ENCODE measurements at regions not wholly inside any gene's neighbourhood (a gene's known extent, or its start where the extent isn't known, plus 50 kb on each side); places are given as distances from the start of the nearest gene placed in this dataset.

GRCh38 chr4:121228848-121229247 lies 64.7 kb upstream of the TNIP3 start:
- H3K27ac ChIP-seq, result no peak overlapping the region
- intact Hi-C loops (cut with DNase I; ENCODE audit: low total_unique reads), result no loop called here
- TF ChIP-seq CTCF (IDR thresholded peaks at IDR 0.05) (no peak), POLR2A (IDR thresholded peaks at IDR 0.05) (no peak), EP300 (IDR thresholded peaks at IDR 0.05) (no peak), POLR2AphosphoS5 (IDR thresholded peaks at IDR 0.05) (no peak)
- no peaks in the 10 kb centered on the region for H3K27me3 ChIP-seq
- WGBS, 5 donors, result 44 to 71% (median 50%) methylated on average over 1 of the region's 1 CpG
- no peaks in the 10 kb centered on the region for H3K4me1 ChIP-seq
- H3K4me3 ChIP-seq, result no peak overlapping the region
- H3K9me3 ChIP-seq, result no peaks in the 10 kb centered on the region
- H3K36me3 ChIP-seq, result no peaks in the 10 kb centered on the region
- no peak for DNase-seq

DNA sequence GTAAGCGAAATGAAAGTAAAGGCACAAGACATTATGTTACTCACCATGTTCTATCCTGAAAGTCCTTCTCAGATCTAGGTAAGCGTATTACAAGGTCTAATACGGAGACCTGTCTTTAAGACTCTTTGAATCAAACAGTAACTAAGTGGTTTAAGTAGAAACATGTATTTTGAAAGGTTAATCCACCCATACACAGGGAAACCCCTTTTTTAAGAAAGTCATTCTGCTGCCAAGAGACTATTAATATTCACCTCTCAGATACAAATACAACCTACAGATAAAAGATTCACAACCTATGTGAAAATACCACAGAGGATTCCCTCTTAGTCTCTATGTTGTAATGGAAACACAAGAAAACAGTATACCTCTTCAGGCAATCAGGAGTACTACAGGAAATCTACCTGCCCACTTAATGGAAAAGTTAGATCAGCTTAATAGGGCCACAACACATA lies 63.2 kb upstream of the TNIP3 start:
- no peak overlapping the region for H3K27ac ChIP-seq

DNA sequence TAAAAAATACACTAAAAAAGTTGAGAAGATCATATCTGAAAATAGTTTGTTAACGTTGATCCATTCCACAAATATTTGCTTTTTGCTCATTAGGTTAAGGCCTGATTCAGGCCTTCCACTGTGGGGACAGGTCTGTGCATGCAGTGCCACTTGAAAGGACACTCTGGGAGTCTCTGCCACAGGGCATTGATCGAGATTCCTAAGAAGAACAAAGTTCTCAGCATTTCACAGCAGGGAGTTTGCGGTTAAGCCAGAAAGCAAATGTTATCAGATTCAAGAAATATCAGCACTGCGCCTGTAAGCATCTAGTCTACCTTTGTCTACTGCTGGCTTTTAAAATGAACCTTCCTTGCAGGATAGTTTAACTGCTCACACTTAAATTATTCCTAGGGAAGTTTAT lies 62.2 kb upstream of the TNIP3 start:
- no peak for DNase-seq
- H3K27ac ChIP-seq, result no peak overlapping the region
- H3K4me1 ChIP-seq, result no peaks in the 10 kb centered on the region
- TF ChIP-seq CTCF (IDR thresholded peaks at IDR 0.05) (no peak), POLR2AphosphoS5 (IDR thresholded peaks at IDR 0.05) (no peak), POLR2A (IDR thresholded peaks at IDR 0.05) (no peak), EP300 (IDR thresholded peaks at IDR 0.05) (no peak)
- intact Hi-C loops (cut with DNase I; ENCODE audit: low total_unique reads), result no loop called here
- no peak overlapping the region for H3K4me3 ChIP-seq
- 35 to 67% (median 53%) methylated on average over 4 of the region's 4 CpGs for WGBS, 5 donors
- H3K9me3 ChIP-seq, result no peaks in the 10 kb centered on the region
- no peaks in the 10 kb centered on the region for H3K27me3 ChIP-seq
- H3K36me3 ChIP-seq, result no peaks in the 10 kb centered on the region

More for the DNA sequence above, 63.2 kb upstream of the TNIP3 start:
- WGBS, 5 donors, result 77 to 85% (median 83%) methylated on average over 3 of the region's 3 CpGs
- H3K27me3 ChIP-seq, result no peaks in the 10 kb centered on the region
- no peak overlapping the region for H3K4me3 ChIP-seq
- H3K36me3 ChIP-seq, result no peaks in the 10 kb centered on the region
- H3K9me3 ChIP-seq, result no peaks in the 10 kb centered on the region
- intact Hi-C loops (cut with DNase I; ENCODE audit: low total_unique reads), result no loop called here
- TF ChIP-seq POLR2AphosphoS5 (IDR thresholded peaks at IDR 0.05), result no peak
- no peak for TF ChIP-seq CTCF (IDR thresholded peaks at IDR 0.05)
- TF ChIP-seq EP300 (IDR thresholded peaks at IDR 0.05), result no peak
- TF ChIP-seq POLR2A (IDR thresholded peaks at IDR 0.05), result no peak
- DNase-seq, result no peak
- H3K4me1 ChIP-seq, result no peaks in the 10 kb centered on the region

GRCh38 chr4:121221608-121222007 lies 57.5 kb upstream of the TNIP3 start:
- TF ChIP-seq POLR2AphosphoS5 (IDR thresholded peaks at IDR 0.05), result no peak
- no peak for TF ChIP-seq EP300 (IDR thresholded peaks at IDR 0.05)
- no peak for TF ChIP-seq CTCF (IDR thresholded peaks at IDR 0.05)
- no peak for TF ChIP-seq POLR2A (IDR thresholded peaks at IDR 0.05)
- no peaks in the 10 kb centered on the region for H3K9me3 ChIP-seq
- 44 to 74% (median 72%) methylated on average over 1 of the region's 1 CpG for WGBS, 5 donors
- H3K36me3 ChIP-seq, result no peaks in the 10 kb centered on the region
- H3K4me3 ChIP-seq, result no peak overlapping the region
- H3K4me1 ChIP-seq, result no peaks in the 10 kb centered on the region
- no peaks in the 10 kb centered on the region for H3K27me3 ChIP-seq
- DNase-seq, result no peak
- intact Hi-C loops (cut with DNase I; ENCODE audit: low total_unique reads), result no loop called here
- no peak overlapping the region for H3K27ac ChIP-seq

All from stomach (tissue), 8 donors.